GM21619 (cell line): ENCODE measurements at regions not wholly inside any gene's neighbourhood (a gene's known extent, or its start where the extent isn't known, plus 50 kb on each side); places are given as distances from the start of the nearest gene placed in this dataset.

ENCODE experiments used
- ATAC-seq: cut with Tn5 transposase; IDR thresholded peaks from one replicate; pipeline ENCODE4 v1.9.1; 2021; ENCODE audit not compliant: unreplicated experiment

DNA sequence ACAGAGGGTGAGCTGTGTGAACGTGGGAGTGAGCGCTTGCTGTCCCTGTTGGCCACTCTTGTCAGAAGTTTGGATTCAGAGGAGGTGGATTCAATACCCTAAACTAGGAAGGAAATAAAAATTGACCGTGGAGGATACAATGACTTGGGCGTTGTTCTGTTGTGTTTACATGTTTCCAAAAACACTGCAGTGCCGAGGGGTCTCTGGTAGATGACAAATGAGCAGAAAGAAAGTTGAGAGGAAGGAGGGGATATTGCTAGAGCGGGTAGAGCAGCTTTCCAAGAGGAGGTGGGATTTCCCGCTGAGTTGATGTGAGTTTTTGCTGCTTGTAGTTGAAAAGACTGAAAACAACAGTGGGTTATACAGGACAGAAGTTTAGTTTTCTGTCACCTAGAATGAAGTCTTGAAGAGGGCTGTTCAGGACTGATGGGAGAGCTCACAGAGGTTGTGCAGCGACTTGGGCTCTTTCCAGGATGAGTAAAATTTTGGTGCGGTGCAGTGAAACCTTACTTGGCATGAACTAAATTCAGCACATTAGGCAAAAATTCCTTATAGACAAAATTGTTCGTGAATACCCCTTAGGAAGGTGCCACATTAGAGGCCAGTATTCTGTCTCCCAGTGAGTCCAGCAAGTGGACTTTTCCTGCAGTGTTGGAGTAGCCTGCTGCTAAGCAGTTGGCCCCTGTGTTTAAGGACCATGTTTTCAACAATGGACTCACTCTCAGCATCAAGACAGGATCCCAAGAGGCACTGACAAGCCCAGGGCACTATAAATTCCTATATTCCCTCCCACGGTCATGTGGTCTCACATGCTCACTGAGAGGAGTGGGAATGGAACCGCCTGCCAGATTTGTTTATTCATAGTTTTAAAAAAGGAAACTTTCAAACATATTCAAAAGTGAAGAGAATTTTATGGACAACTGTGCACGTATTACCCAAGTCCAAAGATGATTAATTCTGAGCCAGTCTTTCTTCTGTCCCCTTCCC, 435.0 kb upstream of the C2CD4B start:
- ATAC-seq, result no peak

DNA sequence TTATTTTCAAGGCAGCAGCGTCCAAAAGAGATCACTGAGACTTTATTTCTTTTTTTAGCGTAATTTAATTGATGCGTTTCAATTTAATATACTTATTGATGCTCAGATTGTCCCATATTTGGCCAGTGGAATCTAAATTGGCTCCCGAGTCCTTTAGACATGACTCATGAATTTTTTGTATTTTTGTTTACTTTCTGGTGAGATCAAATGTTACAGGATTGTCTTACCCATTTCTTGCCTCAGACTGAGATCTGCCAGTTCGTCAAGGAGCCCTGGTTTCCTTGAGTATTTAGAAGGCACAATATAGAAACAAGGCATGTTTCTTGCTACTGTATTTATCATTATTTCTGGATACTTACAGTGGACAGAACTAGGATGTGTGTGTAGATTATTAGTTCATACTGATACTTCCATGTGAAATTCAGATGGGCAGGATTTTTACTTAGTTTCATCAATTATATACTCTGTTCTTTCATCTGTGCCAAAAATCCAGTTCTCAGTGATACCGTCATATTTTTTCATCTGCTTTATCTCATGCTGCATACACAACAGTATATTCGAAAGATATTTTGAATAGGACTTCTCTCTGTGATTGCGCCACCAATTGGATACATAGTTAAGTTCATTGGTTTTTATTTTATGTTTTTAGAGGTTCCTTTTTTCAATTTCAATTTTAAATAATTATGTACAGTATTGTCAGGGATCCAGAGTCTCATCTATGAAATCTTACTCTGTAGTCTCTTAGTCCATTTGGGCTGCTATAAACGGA, 436.9 kb upstream of the C2CD4B start:
- no peak for ATAC-seq

DNA sequence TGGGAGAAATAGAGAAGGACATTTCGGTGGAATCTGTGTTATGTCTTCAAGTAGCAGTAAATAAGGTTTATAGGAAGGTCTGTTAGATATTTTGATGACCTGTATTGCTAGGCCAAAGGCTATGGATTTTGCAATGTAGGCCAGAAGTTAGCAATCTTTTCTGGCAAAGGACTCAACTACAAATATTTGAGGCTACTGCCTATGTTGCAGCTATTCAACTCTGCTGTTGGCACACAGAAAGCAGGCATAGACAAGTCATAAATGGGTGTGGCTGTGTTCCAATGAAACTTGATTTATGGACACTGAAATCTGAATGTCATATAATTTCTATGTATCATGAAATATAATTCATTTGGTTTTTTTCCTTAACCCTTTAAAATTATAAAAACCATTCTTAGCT, 438.7 kb upstream of the C2CD4B start:
- no peak for ATAC-seq

DNA sequence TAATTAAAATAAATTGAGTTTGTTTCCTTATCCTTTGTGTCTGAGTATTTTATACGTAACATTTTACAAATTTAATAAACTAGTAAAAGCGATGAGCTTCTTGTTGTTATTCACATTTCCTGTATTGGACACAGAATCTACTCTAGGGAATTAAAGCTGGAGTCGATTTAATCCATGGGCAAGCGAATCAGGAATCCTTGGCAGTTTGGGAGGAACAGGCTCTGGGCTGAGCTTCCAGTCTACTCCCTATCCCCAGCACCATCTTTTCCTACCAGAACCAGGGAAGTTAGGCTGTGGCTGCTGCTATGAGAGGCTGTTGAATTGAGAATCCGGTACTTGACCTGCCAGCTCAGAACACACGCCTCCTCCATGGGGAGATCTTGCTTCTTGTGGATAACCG, 437.3 kb upstream of the TPM1 start:
- no peak for ATAC-seq

DNA sequence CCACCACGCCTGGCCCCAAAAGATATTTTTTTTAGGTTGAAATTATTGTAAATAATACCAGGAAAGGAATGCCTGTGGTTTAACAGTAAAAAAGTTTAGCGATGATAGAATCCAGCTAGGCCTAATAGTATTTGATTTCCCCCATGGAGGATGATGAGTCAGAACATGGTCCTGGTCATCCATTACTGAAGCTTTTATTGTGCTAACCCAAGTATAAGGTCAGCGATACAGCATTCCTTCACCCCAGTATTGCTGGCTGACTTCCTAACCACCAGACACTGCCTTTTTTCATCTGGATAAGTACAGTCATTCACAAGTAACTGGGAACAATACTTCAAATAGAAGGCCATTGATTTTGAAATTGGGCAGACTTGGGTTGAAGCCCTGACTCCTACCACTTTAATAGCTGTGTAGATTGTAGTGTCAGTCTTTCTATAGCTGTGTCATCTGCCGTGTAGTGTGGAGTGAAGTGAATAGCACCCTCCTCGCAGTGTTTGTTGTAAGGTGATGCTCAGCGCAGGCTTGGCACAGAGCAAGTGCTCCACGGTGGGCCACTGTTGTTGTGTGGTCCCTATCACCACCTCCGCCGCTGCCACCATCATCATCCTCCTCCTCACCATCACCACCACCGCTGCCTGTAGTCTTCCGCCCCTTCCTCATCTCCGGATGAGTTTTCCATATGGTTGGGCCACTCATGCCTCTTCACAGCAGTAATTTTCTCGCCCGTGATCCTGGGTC, 436.0 kb upstream of the TPM1 start:
- ATAC-seq, result no peak

DNA sequence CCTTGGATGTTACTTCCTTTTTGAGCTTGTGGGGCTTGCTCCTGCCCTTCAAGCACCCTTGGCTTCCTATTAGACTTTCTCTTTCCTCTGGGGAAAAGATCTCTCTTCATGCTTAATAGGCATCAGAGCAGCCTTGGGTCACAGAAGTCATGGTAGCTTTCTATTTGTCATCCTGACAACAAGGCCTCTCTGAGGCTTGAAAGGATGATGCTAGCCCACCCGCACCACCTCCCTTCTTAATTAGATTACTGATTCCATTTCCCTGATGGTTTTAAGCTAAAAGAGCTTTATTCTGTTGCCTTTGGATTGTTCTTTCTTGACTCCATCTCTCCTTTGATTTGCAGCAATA, 435.5 kb upstream of the TPM1 start:
- no peak for ATAC-seq

DNA sequence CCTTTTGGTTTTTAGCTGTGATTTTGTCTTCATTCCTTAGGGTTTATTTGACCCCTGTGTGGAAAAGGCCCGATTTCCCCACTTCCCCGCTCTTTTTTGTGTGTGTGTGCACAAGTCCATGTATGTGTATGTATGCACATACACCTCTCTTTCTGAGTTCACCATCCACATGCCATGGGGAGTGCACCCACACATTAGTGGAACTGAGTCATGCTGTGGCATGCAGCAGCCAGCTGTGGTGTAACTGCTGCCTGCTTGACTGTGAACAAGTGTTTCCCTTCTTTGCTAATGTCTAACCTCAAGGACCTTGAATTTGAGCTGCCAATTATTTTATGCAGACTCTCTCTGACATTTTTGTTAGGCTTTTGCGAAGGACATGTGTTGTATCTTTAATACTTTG, 434.9 kb upstream of the TPM1 start:
- ATAC-seq, result no peak

DNA sequence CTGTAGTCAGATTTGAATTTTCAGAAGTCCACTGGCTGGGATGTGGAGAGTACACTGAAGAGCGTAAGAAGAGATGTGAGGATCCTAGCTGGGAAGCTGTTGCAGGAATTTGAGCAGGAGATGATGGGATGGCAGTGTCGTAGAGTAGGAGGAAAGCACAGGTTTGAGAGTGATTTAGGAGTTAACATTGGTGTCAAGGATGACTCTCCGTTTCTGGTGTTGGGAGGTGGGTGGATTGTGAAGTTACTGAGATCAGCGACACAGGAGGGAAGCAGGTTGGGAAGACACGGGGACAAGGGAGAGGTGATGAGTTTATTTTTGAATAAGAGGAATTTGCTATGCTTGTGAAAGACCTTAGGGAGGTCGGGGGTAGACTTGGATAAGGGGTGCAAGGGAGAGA, 434.2 kb upstream of the TPM1 start:
- ATAC-seq, result no peak

DNA sequence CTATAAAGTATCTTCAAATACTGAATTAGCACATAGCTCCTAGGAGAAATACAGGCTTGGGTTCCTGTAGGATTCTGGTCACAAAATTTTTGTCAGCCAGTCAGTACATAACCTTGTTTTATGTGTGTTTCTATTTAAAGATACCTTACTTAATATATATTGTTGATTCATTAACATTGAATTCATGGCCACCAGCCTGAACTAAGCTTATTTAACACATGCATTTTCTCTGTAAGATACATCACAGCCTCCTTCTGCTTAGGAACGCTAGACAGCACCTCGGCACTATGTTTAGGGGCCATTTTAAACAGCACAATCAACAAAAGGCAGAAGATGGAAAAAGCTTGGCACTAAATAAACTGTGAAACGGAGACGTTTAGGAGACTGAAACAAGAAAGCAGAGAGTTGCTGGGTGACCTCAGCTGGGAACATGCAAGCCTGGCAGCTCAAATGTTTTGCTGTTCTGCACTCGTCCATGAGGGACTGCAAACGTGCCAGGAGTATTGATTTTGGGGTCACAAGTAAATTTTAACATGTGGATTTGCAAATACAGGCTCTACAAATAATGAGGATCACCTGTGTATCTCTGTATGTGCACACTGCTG, 432.2 kb upstream of the TPM1 start:
- no peak for ATAC-seq

DNA sequence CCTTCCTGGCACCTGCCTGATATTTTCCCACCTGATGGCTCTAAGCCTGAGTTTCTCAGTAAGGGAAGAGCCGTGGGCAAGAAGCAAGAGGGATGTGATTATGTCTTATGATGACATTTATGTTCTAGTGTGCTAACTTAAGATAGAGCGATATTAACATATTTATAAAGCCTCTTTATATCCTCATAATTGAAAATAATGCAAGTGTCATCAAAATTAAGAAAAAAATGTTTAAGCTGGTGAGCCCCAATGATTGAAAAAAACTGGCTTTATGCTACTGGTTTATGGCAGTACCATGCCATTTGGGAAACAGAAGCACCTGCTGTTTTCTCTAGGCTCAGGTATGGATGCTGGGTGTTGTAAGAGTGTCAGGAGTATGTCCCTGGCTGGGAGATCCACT, 431.5 kb upstream of the TPM1 start:
- ATAC-seq, result no peak

DNA sequence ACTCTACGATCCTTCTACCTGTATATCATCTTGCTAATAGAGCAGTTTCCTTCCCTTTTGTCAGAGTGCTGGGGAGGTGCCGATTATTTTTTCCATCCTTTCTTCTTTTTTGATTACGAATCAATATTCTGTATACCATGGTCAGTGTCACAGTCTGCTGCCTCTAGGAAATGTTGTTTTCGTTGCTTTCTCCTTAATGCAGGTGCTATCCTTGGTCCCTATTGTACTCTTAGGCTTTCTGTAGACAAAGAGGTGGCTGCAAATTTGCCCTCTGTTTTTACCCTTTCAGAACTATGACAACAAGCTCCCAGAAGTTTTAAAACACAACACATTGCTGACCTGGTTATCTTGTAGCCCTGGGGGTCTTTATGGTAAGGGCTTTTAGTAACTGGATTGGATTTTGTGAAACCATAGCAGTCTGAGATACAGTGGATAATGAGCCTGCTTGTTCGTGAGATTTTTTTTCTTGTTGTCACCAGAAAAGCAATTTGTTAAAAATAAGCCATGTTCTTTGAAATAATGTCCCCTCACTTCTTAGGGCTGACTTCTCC, 430.3 kb upstream of the TPM1 start:
- no peak for ATAC-seq

DNA sequence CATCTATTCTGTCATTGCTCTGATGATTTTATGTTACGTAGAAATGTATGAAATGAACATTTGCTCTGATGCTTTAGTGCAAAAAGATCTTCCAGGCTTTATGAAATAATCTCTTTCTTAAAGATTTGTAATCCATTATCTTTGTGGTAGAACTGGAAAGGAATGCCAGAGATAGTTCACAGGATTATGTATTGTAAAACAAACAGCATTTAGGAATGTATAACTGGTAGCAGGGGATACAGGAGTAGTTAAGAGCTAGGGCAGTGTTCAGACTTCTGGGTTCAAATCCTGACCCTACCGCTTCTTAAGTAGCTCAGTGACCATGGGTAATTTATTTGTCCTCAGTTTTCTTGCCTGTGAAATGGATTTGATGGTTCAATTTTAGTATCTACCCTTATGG, 429.8 kb upstream of the TPM1 start:
- ATAC-seq, result no peak

DNA sequence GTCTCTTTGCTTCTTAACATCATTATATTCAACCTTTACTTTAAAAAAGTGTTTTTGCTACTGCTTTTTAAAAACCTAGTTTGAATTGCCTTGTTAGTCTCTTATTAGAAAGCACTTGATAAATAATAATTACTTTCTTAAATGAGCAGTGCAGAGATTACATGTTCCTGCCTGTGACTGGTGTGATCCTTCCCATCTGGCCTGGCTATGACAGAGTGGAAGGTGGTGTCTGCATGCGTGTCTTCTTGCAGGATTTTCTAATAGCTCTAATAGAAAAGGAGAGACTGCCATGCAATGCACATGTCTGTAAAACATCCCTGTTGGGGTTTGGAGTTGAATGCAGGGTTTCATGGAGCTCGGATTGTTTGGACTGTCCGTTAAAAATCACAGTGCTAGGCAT, 425.8 kb upstream of the TPM1 start:
- ATAC-seq, result no peak

DNA sequence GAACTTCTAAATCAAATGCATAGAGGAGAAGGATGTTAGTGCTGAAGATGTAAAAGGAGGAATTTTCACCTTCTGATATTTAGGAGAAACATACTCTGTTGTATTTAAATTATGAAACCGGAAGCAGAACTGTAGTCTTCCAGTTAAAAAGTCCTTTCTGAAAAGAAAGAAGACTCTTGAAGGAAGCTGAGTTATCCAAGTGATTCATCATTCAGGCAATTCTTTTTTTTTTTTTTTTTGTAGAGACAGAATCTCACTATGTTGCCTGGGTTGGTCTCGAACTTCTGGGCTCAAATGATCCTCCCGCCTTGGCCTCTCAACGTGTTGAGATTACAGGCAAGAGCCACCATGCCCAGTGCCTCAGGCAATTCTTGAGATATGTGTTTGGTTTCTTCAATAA, 424.8 kb upstream of the TPM1 start:
- ATAC-seq, result no peak

DNA sequence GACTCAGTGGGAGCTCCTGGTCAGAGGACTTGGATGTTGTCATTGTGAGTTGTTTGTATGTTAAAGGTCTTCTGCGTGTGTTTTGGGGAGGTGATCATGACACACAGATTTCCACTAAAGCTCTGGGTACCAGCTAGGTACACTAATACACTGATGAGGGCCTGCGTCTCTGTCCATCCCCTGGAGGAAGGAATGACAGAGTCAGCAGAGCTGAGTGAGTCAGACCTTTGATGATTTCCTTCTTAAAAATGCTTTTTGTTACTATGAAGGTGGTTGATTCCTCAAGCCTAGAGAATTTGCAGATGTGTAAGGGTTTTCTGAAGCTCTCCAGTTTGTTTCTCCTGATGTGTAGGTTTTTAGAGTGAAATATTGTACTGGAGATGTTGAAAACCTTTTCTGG, 424.1 kb upstream of the TPM1 start:
- no peak for ATAC-seq

DNA sequence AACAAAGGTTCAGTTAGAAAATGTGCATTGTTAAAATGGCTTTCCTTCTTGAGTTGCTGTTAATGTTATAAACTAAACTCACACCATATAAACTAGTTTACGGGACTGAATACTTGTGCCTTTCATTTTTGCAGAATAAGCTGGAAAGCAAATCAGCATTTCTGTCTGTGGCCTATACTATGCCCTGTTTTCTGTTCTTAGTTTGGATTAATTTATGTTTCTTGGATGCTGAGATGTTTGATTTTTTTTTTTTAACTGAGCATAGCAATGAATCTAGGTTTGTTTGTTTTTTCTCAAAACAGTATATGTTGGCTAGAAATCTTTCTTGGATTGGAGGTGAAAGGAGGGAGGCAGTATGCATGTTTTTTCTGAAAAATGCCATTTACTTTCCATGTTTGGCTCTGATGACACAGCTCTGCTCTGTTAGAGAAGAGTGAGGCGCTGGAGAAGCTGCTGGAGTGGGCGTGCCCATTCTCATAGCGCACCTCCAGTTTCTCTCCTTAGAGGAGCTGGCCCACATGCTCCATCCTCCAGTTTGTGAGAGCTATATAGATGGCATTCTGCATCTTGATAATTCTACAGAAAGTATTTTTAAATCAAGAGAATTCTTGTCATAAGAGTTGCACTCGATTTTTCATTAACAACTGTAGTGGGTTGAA, 423.6 kb upstream of the TPM1 start:
- ATAC-seq, result no peak

DNA sequence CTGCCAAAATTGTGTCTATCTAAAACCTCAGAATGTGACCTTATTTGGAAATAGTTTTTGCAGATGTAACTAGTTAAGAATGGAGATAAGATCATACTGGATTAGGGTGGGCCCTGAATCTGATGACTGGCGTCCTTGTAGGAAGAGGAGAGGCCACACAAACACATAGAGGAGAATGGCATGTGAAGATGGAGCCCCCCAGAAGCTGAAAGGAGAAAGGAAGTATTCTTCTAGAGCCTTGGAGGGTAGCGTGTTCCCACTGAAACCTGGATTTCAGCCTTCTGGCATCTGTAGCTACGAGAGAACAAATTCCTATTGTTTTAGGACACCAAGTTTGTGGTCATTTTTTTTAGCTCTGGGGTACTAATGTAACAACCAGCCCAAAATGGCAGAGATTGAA, 423.0 kb upstream of the TPM1 start:
- no peak for ATAC-seq

DNA sequence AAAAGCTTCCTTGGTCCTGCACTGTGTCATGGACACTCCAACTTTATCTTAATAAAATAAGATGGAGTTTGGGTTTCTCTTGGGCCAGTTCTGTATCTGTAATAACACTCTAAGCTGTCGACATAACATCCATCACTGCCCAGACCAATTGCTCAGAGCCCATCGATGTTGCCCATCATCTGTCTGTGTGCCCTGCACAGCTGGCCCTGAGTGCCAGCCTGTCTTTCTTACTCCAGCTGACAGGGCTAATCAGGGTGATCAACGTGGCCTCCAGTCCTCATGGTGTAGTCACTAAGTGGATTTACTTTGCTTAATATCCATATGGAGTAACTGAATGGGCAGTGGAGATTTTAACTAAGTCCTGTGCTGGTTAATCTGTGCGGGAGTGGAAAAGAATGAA, 419.8 kb upstream of the TPM1 start:
- no peak for ATAC-seq

DNA sequence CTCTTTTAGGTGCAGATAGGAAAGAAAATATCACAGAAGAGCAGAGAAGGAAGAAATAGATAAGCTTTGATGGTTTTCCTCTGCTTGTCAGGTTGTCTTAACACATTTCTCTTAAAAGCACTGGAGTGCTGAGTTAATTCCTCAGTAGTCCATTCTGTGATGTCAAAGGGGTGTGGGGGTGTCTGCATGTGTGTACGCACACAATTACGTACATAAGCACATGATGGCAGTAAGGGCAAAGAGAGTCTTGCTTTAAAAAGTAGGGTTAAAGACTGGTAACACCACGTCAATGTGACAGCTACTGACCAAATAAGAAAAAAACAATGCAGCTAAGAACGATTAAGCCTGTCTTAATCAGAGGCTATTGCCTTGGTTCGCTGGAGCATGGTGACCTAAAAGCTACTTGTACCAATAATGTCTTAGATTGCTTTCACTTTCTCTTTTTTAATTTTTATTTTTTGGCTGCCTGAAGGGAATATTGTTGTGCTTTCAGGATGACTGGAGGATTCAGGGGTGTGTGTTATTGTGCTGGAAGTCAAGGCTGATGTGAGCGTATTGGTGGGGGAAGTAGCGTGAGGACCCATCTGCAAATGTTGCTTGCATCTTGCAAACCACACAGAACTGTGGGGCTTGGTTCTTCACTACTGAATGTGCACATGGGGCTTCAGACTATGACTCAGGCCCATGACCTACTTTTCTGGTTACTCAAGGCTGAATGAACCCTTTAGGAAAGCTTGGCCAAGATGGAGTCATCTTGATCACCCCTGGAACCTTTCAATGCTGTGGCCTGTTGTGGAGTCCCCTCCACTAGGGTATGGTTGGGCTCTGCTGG, 417.8 kb upstream of the TPM1 start:
- ATAC-seq, result peak; percentile 70
